Esophagus muscularis mucosa (tissue), 4 donors: ENCODE measurements at regions not wholly inside any gene's neighbourhood (a gene's known extent, or its start where the extent isn't known, plus 50 kb on each side); places are given as distances from the start of the nearest gene placed in this dataset.

ENCODE experiments used
- DNase-seq: peaks from one replicate; pipeline ENCODE4 v3.0.0-alpha.2; 2017; ENCODE audit errors: extremely low spot score
- H3K27ac ChIP-seq, 4 donors: fragments of 200-600 bp; sonication (generic); replicated peaks in 1 of 4; 1 replicate in 3 of 4; 2 replicates in 1 of 4; pipeline ENCODE4 v1.5.1; 2016 to 2019; ENCODE audit warnings: mild to moderate bottlenecking in 1 of 4
- H3K27me3 ChIP-seq, 4 donors: fragments of 200-600 bp; sonication (generic); one replicate each; pipeline versions ENCODE4 v1.5.1 to v1.6.0; 2016 to 2019
- H3K36me3 ChIP-seq, 4 donors: fragments of 200-600 bp; sonication (generic); one replicate each; pipeline ENCODE4 v1.5.1; 2016 to 2019
- H3K4me1 ChIP-seq, 4 donors: fragments of 200-600 bp; sonication (generic); one replicate each; pipeline ENCODE4 v1.5.1; 2016 to 2019
- H3K4me3 ChIP-seq, 4 donors: fragments of 200-600 bp; sonication (generic); 1 replicate in 2 of 4; 2 replicates in 2 of 4; pipeline ENCODE4 v1.5.1; 2016 to 2019; ENCODE audit warnings: mild to moderate bottlenecking in 4 of 4, moderate library complexity in 1 of 4
- H3K9me3 ChIP-seq, 4 donors: fragments of 200-600 bp; sonication (generic); 1 replicate in 3 of 4; 2 replicates in 1 of 4; pipeline ENCODE4 v1.5.1; 2016 to 2019
- EP300 ChIP-seq: sonication (generic); formaldehyde crosslinking; IDR thresholded peaks from one replicate; pipeline ENCODE4 v1.6.1; 2017; ENCODE audit warnings: antibody characterized with exemption
- POLR2A ChIP-seq: fragments of 450-650 bp; IDR thresholded peaks from one replicate; pipeline ENCODE4 v1.6.1; 2017; ENCODE audit warnings: antibody characterized with exemption, moderate library complexity, mild to moderate bottlenecking, low read depth
- POLR2AphosphoS5 ChIP-seq, 2 donors: sonication (generic); formaldehyde crosslinking; IDR thresholded peaks; one replicate each; pipeline ENCODE4 v1.6.1; 2017; ENCODE audit warnings: antibody characterized with exemption in 2 of 2
- WGBS: methylation state at CpG from one replicate; pipeline ENCODE4 v1.1.5; 2018; 5-methylcytosine and 5-hydroxymethylcytosine counted together
- intact Hi-C: fragments of 100-400 bp; cut with DNase I; formaldehyde crosslinking; loops from one replicate; pipeline ENCODE4 v1.15.1; 2023
- TF ChIP-seq, protein P1 (sequence below), 3 experiments: fragments of 200-600 bp in 2 of 3; fragments of 450-650 bp in 1 of 3; sonication (generic) in 2 of 3; IDR thresholded peaks; one replicate each; pipeline ENCODE4 v1.5.1; 2017 to 2019; ENCODE audit warnings: antibody characterized with exemption in 3 of 3, mild to moderate bottlenecking in 2 of 3, moderate library complexity in 1 of 3

DNA sequence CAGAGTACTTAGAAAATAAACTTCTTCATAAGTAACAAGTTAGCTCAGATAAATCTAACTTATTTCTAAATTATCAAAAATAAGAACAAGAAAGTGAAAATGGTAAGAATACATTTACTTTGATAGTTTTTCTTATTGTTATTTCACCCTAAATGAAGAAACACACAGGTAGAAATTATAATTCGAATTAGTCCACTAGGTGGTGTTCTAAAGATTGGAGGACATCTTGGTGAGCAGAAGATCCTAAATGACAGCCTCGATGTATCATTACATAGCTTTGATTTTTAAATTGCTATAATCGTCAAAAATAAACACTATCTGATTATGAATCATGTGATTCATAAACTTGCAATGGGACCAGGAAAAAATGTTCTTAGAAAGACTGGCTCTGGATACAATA lies 280.8 kb upstream of the UBE2E2 start:
- intact Hi-C loops = no loop called here
- TF ChIP-seq, protein P1, sequence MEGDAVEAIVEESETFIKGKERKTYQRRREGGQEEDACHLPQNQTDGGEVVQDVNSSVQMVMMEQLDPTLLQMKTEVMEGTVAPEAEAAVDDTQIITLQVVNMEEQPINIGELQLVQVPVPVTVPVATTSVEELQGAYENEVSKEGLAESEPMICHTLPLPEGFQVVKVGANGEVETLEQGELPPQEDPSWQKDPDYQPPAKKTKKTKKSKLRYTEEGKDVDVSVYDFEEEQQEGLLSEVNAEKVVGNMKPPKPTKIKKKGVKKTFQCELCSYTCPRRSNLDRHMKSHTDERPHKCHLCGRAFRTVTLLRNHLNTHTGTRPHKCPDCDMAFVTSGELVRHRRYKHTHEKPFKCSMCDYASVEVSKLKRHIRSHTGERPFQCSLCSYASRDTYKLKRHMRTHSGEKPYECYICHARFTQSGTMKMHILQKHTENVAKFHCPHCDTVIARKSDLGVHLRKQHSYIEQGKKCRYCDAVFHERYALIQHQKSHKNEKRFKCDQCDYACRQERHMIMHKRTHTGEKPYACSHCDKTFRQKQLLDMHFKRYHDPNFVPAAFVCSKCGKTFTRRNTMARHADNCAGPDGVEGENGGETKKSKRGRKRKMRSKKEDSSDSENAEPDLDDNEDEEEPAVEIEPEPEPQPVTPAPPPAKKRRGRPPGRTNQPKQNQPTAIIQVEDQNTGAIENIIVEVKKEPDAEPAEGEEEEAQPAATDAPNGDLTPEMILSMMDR (IDR thresholded peaks at IDR 0.05) = peak in 2 of 3 experiments; percentile 29 to 42
- TF ChIP-seq EP300 = no peak
- Histone ChIP-seq H3K36me3 (no peaks in the 10 kb centered on the region), H3K4me1 (peaks cover 0 to 25% (median 3%) of the 10 kb centered on the region in 4 donors), H3K27ac (no peak overlapping the region), H3K4me3 (no peak overlapping the region), H3K9me3 (no peaks in the 10 kb centered on the region), H3K27me3 (no peaks in the 10 kb centered on the region)
- DNase-seq = no peak
- 42% methylated on average over 3 of the region's 3 CpGs for WGBS

DNA sequence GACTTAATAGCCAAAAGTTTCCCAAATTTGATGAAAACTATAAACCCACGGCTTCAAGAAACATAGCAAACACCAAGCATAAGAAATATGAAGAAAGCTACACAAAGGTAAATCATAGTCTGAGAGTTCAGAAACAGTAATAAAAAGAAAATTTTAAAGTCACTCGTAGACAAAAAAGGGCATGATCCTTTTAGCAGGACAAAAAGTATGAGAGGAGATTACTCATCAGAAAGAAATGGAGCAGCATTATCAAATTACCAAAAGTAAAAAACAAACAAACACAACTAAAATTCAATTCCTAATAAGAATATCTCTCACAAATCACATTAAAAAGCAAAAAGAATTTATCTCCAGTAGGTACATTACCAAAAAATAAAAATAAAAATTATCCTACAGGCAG lies 279.4 kb upstream of the UBE2E2 start:
- H3K36me3 ChIP-seq = no peaks in the 10 kb centered on the region
- no peak for DNase-seq
- intact Hi-C loops = no loop called here

DNA sequence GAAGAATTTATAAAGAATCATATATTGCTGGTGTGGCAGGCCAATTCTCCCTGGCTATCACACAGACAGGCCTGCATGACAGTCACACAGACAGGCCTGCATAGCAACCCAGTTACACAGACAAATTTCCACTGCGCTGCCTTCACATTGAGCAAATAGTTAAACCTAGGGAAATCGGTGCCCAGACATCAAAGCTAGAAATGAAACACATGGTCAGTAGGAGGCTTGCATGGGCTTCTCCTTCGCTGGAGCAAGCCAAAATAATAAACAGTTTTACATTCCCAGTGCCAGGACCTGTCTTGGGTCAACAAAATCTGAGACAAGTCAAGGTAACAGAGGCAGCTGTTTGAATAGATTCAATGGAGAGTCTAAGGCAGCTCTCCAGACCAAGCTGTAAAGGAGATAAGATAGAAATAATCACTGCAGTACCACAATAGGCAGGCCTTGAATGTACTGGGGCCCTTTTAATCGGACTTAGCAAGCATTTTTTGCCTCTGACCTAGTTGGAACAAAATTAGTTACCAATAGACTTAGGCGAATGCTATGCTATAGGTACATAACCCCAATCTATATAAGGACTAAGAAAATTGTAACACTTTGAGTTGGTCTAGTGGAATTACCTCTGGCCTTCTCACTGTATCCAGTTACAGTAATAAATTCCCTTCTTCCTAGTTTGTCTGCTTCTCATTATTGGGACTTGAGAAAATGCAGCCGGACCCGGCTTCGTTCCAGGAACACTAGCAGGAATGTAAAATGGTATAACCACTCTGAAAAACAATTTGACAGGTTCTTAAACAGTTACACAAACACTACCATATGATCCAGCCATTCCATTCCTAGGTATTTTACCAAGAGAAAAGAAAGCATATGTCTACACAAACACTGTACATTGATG lies 274.7 kb upstream of the UBE2E2 start:
- intact Hi-C loops = no loop called here
- Histone ChIP-seq H3K36me3 (no peaks in the 10 kb centered on the region), H3K4me3 (no peak overlapping the region), H3K9me3 (no peaks in the 10 kb centered on the region), H3K27me3 (no peaks in the 10 kb centered on the region), H3K27ac (peak overlapping the region; percentile 44 to 76 (median 57)), H3K4me1 (peaks cover 8 to 31% (median 19%) of the 10 kb centered on the region in 4 donors)
- 49% methylated on average over 8 of the region's 8 CpGs for WGBS
- TF ChIP-seq POLR2AphosphoS5 (IDR thresholded peaks at IDR 0.05) = no peak
- TF ChIP-seq EP300 = no peak
- no peak for TF ChIP-seq POLR2A
- TF ChIP-seq, protein P1 (IDR thresholded peaks at IDR 0.05) = no peak
- no peak for DNase-seq

More for the DNA sequence above, 279.4 kb upstream of the UBE2E2 start:
- no peak overlapping the region for H3K4me3 ChIP-seq
- no peaks in the 10 kb centered on the region for H3K27me3 ChIP-seq
- no peaks in the 10 kb centered on the region for H3K9me3 ChIP-seq
- no peak overlapping the region for H3K27ac ChIP-seq
- WGBS = 93% methylated on average over 2 of the region's 2 CpGs
- TF ChIP-seq, protein P1 (IDR thresholded peaks at IDR 0.05) = no peak
- TF ChIP-seq POLR2A = no peak
- TF ChIP-seq POLR2AphosphoS5 (IDR thresholded peaks at IDR 0.05) = no peak
- TF ChIP-seq EP300 = no peak
- peaks cover 6 to 39% (median 14%) of the 10 kb centered on the region in 4 donors for H3K4me1 ChIP-seq

DNA sequence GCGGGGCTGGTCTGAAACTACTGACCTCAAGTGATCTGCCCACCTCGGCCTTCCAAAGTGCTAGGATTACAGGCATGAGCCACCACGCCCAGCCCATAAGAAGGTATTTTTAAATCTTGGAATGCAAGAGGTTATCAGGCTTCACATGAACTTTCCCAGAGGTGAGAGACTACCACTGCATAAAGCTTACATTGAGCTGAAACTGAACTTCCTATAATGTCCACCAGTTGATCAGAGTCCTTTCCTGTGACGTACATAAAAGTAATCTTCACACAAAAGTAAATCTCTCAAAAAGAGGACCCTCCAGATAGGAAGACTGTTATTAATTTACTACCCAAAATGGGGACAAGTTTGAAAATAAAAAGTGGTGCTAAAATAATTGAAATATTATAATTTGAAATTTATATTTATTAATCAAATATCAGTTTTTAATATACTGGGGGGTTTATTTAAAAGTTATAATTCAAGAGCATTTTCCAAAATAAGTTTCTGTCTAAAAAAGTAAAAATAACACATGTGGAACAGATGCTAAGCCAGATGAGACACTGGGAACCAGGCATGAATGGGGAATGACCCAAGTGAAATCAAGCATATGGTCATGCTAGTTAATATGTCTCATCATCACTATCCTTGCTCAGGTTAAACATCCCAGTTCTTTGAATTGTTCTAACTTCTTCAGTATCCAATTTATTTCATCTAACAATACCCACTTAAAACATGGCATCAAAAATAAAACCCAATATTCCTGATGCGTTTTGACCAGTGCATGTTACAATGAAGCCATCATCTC lies 269.9 kb upstream of the UBE2E2 start:
- H3K27ac ChIP-seq = no peak overlapping the region
- no peaks in the 10 kb centered on the region for H3K27me3 ChIP-seq
- no peaks in the 10 kb centered on the region for H3K36me3 ChIP-seq
- WGBS = 81% methylated on average over 5 of the region's 5 CpGs
- TF ChIP-seq EP300 (no peak), POLR2A (no peak), POLR2AphosphoS5 (IDR thresholded peaks at IDR 0.05) (no peak)
- TF ChIP-seq, protein P1 (IDR thresholded peaks at IDR 0.05) = no peak
- no peaks in the 10 kb centered on the region for H3K9me3 ChIP-seq
- DNase-seq = no peak
- no peak overlapping the region for H3K4me3 ChIP-seq
- peaks cover 7 to 52% (median 45%) of the 10 kb centered on the region in 4 donors for H3K4me1 ChIP-seq
- intact Hi-C loops = no loop called here
